HG03575 (cell line): ENCODE measurements at regions not wholly inside any gene's neighbourhood (a gene's known extent, or its start where the extent isn't known, plus 50 kb on each side); places are given as distances from the start of the nearest gene placed in this dataset.

Experiments used
- ATAC-seq: cut with Tn5 transposase; IDR thresholded peaks from one replicate; pipeline ENCODE4 v1.9.1; 2021; ENCODE audit not compliant: unreplicated experiment, insufficient number of reproducible peaks, low FRiP score; ENCODE audit errors: extremely low read depth

- no peak for ATAC-seq
These were observed 160.8 kb upstream of the PLXNA2 start for GRCh38 chr1:208405014-208405413.

- ATAC-seq, result no peak
These were observed 165.0 kb upstream of the PLXNA2 start for GRCh38 chr1:208409176-208409575.

- no peak for ATAC-seq
These were observed 166.2 kb upstream of the PLXNA2 start for GRCh38 chr1:208410409-208410808.

DNA sequence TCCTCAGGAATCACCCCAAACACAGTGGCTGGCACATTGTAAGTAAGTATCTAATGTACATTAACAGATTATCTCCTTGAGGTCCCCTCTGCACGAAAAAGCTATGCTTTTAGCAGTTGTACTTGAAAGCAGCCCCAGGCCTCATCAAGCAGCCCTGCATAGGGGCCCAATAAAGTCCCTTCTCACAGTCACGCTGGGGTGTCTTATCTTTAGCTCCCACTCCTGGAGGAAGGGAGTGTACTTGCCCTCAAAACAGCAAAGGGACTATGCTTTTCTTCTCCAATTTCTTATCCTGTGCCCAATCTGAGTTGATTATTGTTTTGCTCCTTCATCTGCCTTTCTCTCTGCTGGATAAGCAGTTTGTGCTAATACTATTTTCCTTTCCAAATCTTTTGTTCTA, 168.8 kb upstream of the PLXNA2 start:
- ATAC-seq, result no peak

GRCh38 chr1:208418667-208419066, 174.5 kb upstream of the PLXNA2 start:
- ATAC-seq, result no peak

DNA sequence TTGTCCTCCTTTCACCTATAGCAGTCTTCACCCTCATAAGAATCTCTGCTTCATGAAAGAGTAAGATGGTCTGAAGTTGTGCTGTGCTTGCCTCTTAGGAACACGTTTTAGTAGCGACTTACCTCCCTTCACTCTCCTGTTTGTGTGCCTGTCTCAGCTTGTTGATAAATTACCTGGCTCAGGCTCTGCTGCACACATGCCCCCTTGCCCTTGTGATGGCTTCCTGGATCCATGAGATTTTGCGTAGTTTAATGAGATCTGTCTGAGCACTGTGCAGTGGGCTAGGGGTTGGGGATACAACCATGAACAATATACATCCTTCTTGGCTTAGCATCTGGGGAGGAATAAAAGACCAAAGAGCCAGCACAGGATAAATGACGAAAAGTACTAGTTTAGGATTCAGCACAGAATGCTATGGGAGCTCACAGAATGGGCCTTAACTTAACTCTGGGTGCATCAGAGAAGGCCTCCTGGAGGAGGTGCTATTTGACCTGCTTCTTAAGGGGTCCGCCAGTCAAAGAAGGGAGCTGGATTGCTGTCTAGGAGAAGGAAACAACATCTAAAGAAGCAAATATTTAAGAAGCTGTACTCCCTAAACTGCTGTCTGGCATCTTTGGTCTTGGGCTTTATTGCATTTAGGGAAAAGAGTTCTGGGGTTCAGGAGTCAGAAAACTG, 175.7 kb upstream of the PLXNA2 start:
- ATAC-seq, result no peak

- no peak for ATAC-seq
These were observed 176.5 kb upstream of the PLXNA2 start for GRCh38 chr1:208420696-208421095.

DNA sequence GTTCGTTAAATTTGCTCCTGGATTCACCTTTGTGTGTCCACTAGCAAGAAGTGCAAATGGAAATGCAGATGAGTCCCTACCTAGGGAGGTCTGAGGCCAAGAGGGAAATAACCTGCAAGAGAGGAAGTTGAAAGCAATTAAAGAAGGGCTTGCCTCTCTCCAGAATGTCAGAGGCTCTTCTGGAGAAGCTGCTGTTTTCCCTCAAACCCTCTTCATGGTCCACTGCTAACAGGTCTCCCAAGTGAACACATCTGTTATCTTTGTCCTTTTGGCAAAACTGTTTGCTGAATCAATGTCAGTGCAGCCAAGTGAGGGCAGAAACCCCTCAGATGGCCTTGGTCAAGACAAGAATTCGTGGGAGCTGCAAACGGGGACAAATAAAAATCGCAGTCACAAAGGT, 177.3 kb upstream of the PLXNA2 start:
- no peak for ATAC-seq

- no peak for ATAC-seq
These were observed 179.3 kb upstream of the PLXNA2 start for GRCh38 chr1:208423526-208423925.

DNA sequence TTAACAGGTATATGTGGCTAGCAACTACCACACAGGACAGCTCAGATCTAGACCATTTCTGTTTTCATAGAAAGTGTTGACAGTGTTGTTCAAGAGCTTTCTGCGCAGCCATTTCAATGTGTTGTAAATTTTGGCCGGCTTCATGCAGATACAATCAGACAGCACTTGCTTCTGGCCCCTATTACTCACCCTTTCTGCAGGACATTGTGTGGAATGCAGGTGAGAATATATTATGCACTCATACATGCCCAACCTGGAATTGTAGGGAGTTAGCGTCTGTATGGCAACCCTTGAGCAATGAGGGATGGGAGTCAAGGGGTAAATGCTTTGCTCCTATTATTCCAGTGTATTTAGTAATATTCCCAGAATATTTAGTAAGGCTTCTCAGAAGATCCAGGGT, 180.9 kb upstream of the PLXNA2 start:
- ATAC-seq, result no peak

- ATAC-seq, result no peak
These were observed 186.0 kb upstream of the PLXNA2 start for GRCh38 chr1:208430220-208430619.

- no peak for ATAC-seq
These were observed 187.5 kb upstream of the PLXNA2 start for GRCh38 chr1:208431721-208432120.

DNA sequence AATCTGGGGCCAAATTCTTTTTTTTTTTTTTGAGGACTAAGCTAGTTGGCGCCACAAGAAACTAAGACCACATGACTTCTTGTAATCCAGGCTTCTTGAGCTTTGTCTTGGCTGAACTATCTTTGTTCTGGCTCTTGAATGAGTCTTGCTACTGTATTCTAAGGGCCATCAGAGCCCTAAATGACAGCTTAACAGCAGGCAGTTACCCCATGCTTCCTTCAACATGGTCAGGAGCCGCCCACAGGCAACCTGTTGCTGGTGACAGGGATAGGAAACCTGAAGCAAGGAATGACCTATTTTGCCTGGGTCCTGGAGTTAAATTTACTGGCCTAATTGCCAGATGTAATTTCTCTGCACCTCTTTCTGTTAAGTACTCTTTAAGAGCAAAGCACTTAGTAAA, 188.2 kb upstream of the PLXNA2 start:
- no peak for ATAC-seq

- no peak for ATAC-seq
These were observed 188.9 kb upstream of the PLXNA2 start for GRCh38 chr1:208433086-208433485.

GRCh38 chr1:208433971-208434370, 189.8 kb upstream of the PLXNA2 start:
- ATAC-seq, result no peak

GRCh38 chr1:208437401-208437800, 193.2 kb upstream of the PLXNA2 start:
- ATAC-seq, result no peak

DNA sequence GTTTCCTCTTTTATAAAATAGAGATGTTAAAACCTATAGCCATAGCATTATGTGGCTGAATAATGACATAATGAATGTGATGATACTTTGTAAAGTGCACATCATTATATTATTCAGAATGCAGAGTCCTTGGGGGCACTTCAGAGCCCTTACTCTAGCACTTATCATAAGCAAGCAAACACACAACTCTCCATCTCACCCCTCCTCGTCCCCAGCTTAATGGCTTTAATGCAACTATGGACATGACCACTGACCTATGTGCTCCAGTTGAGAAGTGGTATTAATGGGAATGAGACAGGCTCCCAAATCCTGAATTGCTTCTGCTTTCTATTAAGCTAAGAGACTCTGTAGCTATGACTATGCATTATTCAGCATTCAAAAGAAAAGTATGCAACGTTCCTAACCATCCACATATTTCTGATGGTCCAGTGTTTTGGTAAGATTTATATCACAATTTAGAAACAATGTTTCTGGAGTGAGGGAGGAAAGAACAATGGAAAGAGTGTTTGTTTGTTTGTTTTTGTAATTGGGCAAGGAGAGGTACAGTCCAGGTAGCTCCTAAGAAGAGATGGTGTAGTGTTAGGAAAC, 194.0 kb upstream of the PLXNA2 start:
- no peak for ATAC-seq

DNA sequence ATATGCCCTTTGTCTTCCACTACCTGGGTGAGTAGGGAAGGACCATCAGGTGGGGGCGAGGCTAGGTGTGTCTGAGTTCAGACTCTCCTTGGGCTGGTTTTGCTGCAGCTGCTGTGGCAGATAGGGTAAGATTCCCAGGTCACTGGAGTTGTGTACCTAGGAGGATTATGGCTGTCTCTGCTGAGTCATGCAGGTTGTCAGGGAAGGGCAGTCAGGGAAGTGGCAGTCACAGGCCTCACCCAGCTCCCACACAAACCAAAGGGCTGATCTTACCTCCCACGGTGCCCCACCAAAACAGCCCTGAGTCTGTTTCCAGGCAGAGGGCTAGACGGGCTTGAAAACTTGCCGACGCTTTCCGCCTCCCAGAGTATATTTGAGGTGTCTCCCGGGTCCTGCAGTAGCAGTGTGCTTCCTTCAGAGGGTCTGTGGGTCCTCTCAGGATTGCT, 201.6 kb upstream of the PLXNA2 start:
- no peak for ATAC-seq

DNA sequence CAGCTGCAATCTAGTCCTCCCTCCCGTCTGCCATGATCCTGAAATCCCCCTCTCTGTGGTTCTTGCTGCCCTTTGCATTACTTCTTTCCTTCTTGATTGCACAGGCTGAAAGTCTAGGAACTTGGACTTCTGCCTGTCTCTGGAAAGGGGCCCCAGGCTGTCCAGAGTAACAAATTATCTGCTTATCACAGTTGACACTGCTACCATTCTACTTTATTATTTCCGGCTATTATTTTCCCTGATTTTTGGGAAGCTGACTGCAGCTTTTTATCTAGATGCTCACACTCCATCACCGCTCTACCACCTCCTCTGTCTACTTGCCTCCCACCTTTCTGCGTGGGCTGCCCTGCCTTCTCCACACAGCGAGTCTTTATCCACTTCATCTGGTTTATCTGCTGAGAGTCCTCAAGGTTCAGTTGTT, 202.1 kb upstream of the PLXNA2 start:
- no peak for ATAC-seq

DNA sequence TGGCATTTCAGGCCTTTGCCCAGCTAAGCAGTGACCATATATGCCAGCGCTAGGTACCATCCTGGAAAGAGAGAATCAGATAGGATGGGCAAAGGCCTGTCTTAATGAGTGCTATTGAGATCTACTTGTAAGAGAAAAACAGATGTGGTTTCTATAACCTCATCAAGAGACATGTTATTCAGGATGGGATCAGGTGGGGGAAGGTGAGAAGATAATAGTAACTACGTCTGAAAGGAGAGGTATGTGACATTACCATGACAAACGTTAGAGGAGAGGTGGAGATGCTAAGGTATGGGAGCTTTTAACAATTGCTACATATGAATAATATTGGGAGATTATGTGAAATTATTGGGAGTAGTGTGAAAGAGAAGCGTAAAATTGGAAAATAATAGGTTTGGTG, 204.2 kb upstream of the PLXNA2 start:
- no peak for ATAC-seq

DNA sequence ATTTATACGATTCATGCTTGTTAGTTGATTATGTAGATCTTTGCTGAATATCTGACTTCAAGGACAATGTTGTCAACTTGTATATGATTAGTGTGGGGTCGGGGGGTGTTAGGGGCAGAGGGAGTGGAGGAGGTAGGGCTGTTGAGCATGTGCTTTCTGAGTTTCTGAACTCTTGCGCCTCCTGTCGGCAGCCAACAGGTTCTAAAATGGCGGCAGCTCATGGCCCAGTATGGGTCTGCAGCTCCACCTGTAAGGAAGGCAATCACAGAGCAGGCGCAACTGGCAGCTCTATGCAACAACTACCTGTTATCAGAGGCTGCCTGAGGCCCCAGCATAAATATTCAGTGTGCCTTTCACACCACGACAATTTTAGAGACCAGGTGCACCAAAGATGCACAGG, 205.8 kb upstream of the PLXNA2 start:
- no peak for ATAC-seq
